HCT116 (cell line): ENCODE measurements at regions not wholly inside any gene's neighbourhood (a gene's known extent, or its start where the extent isn't known, plus 50 kb on each side); places are given as distances from the start of the nearest gene placed in this dataset.

Source experiments
- ATAC-seq: fragments of 200-7000 bp; cut with Tn5 transposase; 2 replicates; pipeline ENCODE4 v1.9.1; 2020; ENCODE audit warnings: mild to moderate bottlenecking, moderate library complexity
- BruUV-seq: library from RNA; stranded (reverse); fragments of 400-500 nt; replicated peaks from 2 replicates; lab custom pipeline; 2021; lab: Mats Ljungman, UMichigan
- CTCF ChIA-PET: fragments of 300-600 bp; sonication (Branson Sonifier 250); formaldehyde crosslinking; loops from one replicate; lab custom pipeline; 2021; ENCODE audit warnings: antibody characterized with exemption; lab: Charles Lee
- POLR2A ChIA-PET: fragments of 300-600, 350-600 bp; sonication (Branson Sonifier 250); formaldehyde crosslinking; loops from one replicate; lab custom pipeline; 2021; ENCODE audit warnings: antibody characterized with exemption; lab: Charles Lee
- RAD21 ChIA-PET, 2 experiments: fragments of 300-600 bp; sonication (Branson Sonifier 250); formaldehyde crosslinking; loops; one replicate each; lab custom pipeline; 2023; ENCODE audit warnings: low total read pairs in 2 of 2; ENCODE audit not compliant: uncharacterized antibody in 2 of 2, unreplicated experiment in 2 of 2, low non-redundant PET in 1 of 2; lab: Charles Lee
- DNase-seq: peaks from one replicate; pipeline ENCODE4 v3.0.0-alpha.2; 2010; ENCODE audit warnings: low read depth, low spot score
- H2AFZ ChIP-seq: fragments of 200-600 bp; shearing (Covaris generic), sonication (generic); 2 replicates; pipeline ENCODE4 v1.6.1; 2017; ENCODE audit warnings: low read depth, mixed run types, mixed read lengths, antibody characterized with exemption, low read length; ENCODE audit not compliant: poor library complexity, severe bottlenecking
- H3K27ac ChIP-seq: 2 replicates; pipeline ENCODE4 v1.5.1; 2012; ENCODE audit warnings: low read depth, low read length
- H3K27me3 ChIP-seq: fragments of 200-600 bp; sonication (generic); 2 replicates; pipeline ENCODE4 v1.6.1; 2016; ENCODE audit warnings: mixed run types, low read length, mixed read lengths; ENCODE audit not compliant: insufficient read depth
- H3K36me3 ChIP-seq, 2 experiments: fragments of 200-500 bp in 1 of 2; fragments of 200-600 bp in 1 of 2; sonication (Bioruptor generic) in 1 of 2; sonication (generic) in 1 of 2; 2 replicates each; pipeline versions ENCODE4 v1.5.1 to v1.6.1; 2014 to 2016; ENCODE audit warnings: low read length in 2 of 2, inconsistent platforms in 1 of 2, mixed read lengths in 1 of 2, mixed run types in 1 of 2; ENCODE audit not compliant: insufficient read depth in 2 of 2, control insufficient read depth in 1 of 2
- H3K4me1 ChIP-seq, 2 experiments: fragments of 200-600 bp in 1 of 2; sonication (generic) in 1 of 2; 2 replicates each; pipeline versions ENCODE4 v1.5.1 to v1.6.1; 2012 to 2017; ENCODE audit warnings: low read length in 2 of 2, inconsistent platforms in 1 of 2, mild to moderate bottlenecking in 1 of 2, mixed read lengths in 1 of 2, mixed run types in 1 of 2, moderate library complexity in 1 of 2; ENCODE audit not compliant: insufficient read depth in 2 of 2, control insufficient read depth in 1 of 2
- H3K4me2 ChIP-seq: fragments of 200-600 bp; sonication (generic); 2 replicates; pipeline ENCODE4 v1.6.1; 2017; ENCODE audit warnings: mixed run types, low read length, mixed read lengths
- H3K4me3 ChIP-seq, 2 experiments: fragments of 200-600 bp in 1 of 2; sonication (generic) in 1 of 2; replicated peaks in 1 of 2; 2 replicates each; pipeline ENCODE4 v1.5.1; 2011 to 2016; ENCODE audit warnings: low read length in 2 of 2, control low read depth in 1 of 2, low read depth in 1 of 2, mild to moderate bottlenecking in 1 of 2, mixed read lengths in 1 of 2, mixed run types in 1 of 2
- H3K79me2 ChIP-seq: fragments of 200-600 bp; sonication (generic); 2 replicates; pipeline ENCODE4 v1.6.1; 2017; ENCODE audit warnings: mild to moderate bottlenecking, mixed run types, low read length, moderate library complexity, mixed read lengths; ENCODE audit not compliant: insufficient read depth
- H3K9ac ChIP-seq: fragments of 200-600 bp; sonication (generic); 2 replicates; pipeline ENCODE4 v1.6.1; 2016; ENCODE audit warnings: low read length, mixed read lengths
- H3K9me2 ChIP-seq: fragments of 200-600 bp; sonication (generic), shearing (Covaris generic); 2 replicates; pipeline ENCODE4 v1.6.1; 2017; ENCODE audit warnings: mixed run types, mild to moderate bottlenecking, moderate library complexity; ENCODE audit not compliant: insufficient read depth
- H3K9me3 ChIP-seq, 2 experiments: fragments of 200-500 bp in 1 of 2; fragments of 200-600 bp in 1 of 2; sonication (Bioruptor generic) in 1 of 2; sonication (generic) in 1 of 2; 2 replicates each; pipeline ENCODE4 v1.6.1; 2014 to 2017; ENCODE audit warnings: low read length in 2 of 2, mixed read lengths in 2 of 2, inconsistent platforms in 1 of 2, low read depth in 1 of 2, mild to moderate bottlenecking in 1 of 2, mixed run types in 1 of 2, moderate library complexity in 1 of 2; ENCODE audit not compliant: control insufficient read depth in 1 of 2, insufficient read depth in 1 of 2
- H4K20me1 ChIP-seq: fragments of 200-600 bp; sonication (generic), shearing (Covaris generic); 2 replicates; pipeline ENCODE4 v1.6.1; 2017; ENCODE audit warnings: mixed run types, mild to moderate bottlenecking, moderate library complexity; ENCODE audit not compliant: insufficient read depth
- CEBPB ChIP-seq: IDR thresholded peaks from 2 replicates; pipeline ENCODE4 v1.6.1; 2012; ENCODE audit warnings: low read depth
- CTCF ChIP-seq, 3 experiments: fragments of 200-600 bp in 1 of 3; sonication (generic) in 1 of 3; IDR thresholded peaks in 2 of 3; conservative IDR thresholded peaks in 1 of 3; 2 replicates each; pipeline ENCODE4 v1.5.1; 2012 to 2017; ENCODE audit warnings: low read depth in 2 of 3, low read length in 2 of 3, antibody characterized with exemption in 1 of 3, borderline replicate concordance in 1 of 3, control low read depth in 1 of 3, mild to moderate bottlenecking in 1 of 3, mixed read lengths in 1 of 3, mixed run types in 1 of 3, moderate library complexity in 1 of 3; ENCODE audit not compliant: insufficient read depth in 1 of 3
- EGR1 ChIP-seq: IDR thresholded peaks from 2 replicates; pipeline ENCODE4 v1.6.1; 2012; ENCODE audit warnings: low read depth
- ELF1 ChIP-seq: IDR thresholded peaks from 2 replicates; pipeline ENCODE4 v1.6.1; 2012; ENCODE audit warnings: low read depth, borderline replicate concordance
- FOSL1 ChIP-seq: IDR thresholded peaks from 2 replicates; pipeline ENCODE4 v1.6.1; 2012; ENCODE audit warnings: low read depth
- POLR2AphosphoS5 ChIP-seq: IDR thresholded peaks from 2 replicates; pipeline ENCODE4 v1.6.1; 2011; ENCODE audit warnings: mild to moderate bottlenecking, low read depth, low read length, moderate library complexity
- SIN3A ChIP-seq: IDR thresholded peaks from 2 replicates; pipeline ENCODE4 v1.6.1; 2012; ENCODE audit warnings: low read depth
- SRF ChIP-seq: IDR thresholded peaks from 2 replicates; pipeline ENCODE4 v1.6.1; 2012; ENCODE audit warnings: low read depth
- TCF7L2 ChIP-seq: IDR thresholded peaks from 2 replicates; pipeline ENCODE4 v1.7.0; 2011; ENCODE audit warnings: borderline replicate concordance, inconsistent platforms; ENCODE audit not compliant: insufficient read depth, insufficient read length; ENCODE audit errors: extremely low read depth
- ZFX ChIP-seq: fragments of 450-650 bp; IDR thresholded peaks from 2 replicates; pipeline ENCODE4 v1.6.1; 2017
- ZNF274 ChIP-seq: fragments of 200-500 bp; sonication (Bioruptor generic); IDR thresholded peaks from 2 replicates; pipeline ENCODE4 v1.6.1; 2014; ENCODE audit warnings: mild to moderate bottlenecking, low read depth, low read length, inconsistent platforms
- intact Hi-C: fragments of 100-400 bp; cut with micrococcal nuclease; formaldehyde crosslinking; loops from 2 replicates; pipeline ENCODE4 v1.10.0; 2022
- TF ChIP-seq, protein P1 (sequence below): IDR thresholded peaks from 2 replicates; pipeline ENCODE4 v1.6.1; 2011; ENCODE audit warnings: mild to moderate bottlenecking, low read length, moderate library complexity; ENCODE audit not compliant: insufficient replicate concordance; ENCODE audit errors: extremely low read depth
- TF ChIP-seq, protein P2 (sequence below): IDR thresholded peaks from 2 replicates; pipeline ENCODE4 v1.6.1; 2012

- H3K4me3 ChIP-seq, result no peak overlapping the region
- H2AFZ ChIP-seq, result no peak overlapping the region
- POLR2A ChIA-PET, result no interaction called here
- RAD21 ChIA-PET, result no interaction called here
- CTCF ChIA-PET, result no interaction called here
- no peak overlapping the region for H3K4me2 ChIP-seq
- ATAC-seq (no peak), DNase-seq (no peak)
- H3K79me2 ChIP-seq, result no peaks in the 10 kb centered on the region
- BruUV-seq, result no TSS peak
- H3K9me2 ChIP-seq, result no peaks in the 10 kb centered on the region
- no peak for TF ChIP-seq SRF
- TF ChIP-seq EGR1, result no peak
- no peak for TF ChIP-seq POLR2AphosphoS5
- TF ChIP-seq ZNF274, result no peak
- TF ChIP-seq CEBPB, result no peak
- TF ChIP-seq, protein P1, sequence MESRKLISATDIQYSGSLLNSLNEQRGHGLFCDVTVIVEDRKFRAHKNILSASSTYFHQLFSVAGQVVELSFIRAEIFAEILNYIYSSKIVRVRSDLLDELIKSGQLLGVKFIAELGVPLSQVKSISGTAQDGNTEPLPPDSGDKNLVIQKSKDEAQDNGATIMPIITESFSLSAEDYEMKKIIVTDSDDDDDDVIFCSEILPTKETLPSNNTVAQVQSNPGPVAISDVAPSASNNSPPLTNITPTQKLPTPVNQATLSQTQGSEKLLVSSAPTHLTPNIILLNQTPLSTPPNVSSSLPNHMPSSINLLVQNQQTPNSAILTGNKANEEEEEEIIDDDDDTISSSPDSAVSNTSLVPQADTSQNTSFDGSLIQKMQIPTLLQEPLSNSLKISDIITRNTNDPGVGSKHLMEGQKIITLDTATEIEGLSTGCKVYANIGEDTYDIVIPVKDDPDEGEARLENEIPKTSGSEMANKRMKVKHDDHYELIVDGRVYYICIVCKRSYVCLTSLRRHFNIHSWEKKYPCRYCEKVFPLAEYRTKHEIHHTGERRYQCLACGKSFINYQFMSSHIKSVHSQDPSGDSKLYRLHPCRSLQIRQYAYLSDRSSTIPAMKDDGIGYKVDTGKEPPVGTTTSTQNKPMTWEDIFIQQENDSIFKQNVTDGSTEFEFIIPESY, result no peak
- no peaks in the 10 kb centered on the region for H3K27me3 ChIP-seq
- H4K20me1 ChIP-seq, result no peaks in the 10 kb centered on the region
- intact Hi-C loops, result no loop called here
- no peak overlapping the region for H3K27ac ChIP-seq
- H3K36me3 ChIP-seq, result no peaks in the 10 kb centered on the region
- H3K9ac ChIP-seq, result no peak overlapping the region
- H3K4me1 ChIP-seq, result no peaks in the 10 kb centered on the region
- no peaks in the 10 kb centered on the region for H3K9me3 ChIP-seq
Observed at GRCh38 chr1:217360510-217360909, 270.4 kb downstream of the GPATCH2 start.

- Histone ChIP-seq H2AFZ (no peak overlapping the region), H3K9ac (no peak overlapping the region), H3K9me3 (no peaks in the 10 kb centered on the region), H3K4me3 (no peak overlapping the region), H3K27me3 (0 out of 2 replicates have a peak, but pooled peaks cover 3% of the 10 kb centered on the region), H4K20me1 (no peaks in the 10 kb centered on the region), H3K4me2 (no peak overlapping the region), H3K9me2 (no peaks in the 10 kb centered on the region), H3K4me1 (no peaks in the 10 kb centered on the region), H3K79me2 (no peaks in the 10 kb centered on the region), H3K36me3 (no peaks in the 10 kb centered on the region), H3K27ac (no peak overlapping the region)
- intact Hi-C loops, result no loop called here
- no peak for DNase-seq
- ChIA-PET POLR2A (no interaction called here), CTCF (no interaction called here), RAD21 (no interaction called here)
- no TSS peak for BruUV-seq
- TF ChIP-seq, protein P2, sequence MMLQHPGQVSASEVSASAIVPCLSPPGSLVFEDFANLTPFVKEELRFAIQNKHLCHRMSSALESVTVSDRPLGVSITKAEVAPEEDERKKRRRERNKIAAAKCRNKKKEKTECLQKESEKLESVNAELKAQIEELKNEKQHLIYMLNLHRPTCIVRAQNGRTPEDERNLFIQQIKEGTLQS, result no peak
- TF ChIP-seq CTCF (IDR thresholded peaks at IDR 0.05 in 2 of 3, conservative IDR thresholded peaks at IDR 0.05 in 1 of 3; ENCODE audit: borderline replicate concordance in 1 of 3, insufficient read depth in 1 of 3, low read depth in 2 of 3, low read length in 2 of 3) (no peak), ZFX (no peak), FOSL1 (no peak), POLR2AphosphoS5 (no peak), CEBPB (no peak), ELF1 (no peak), TCF7L2 (no peak), SIN3A (no peak), EGR1 (no peak)
- ATAC-seq, result no peak
Observed at GRCh38 chr1:217354895-217355294, 276.0 kb downstream of the GPATCH2 start.
